NOMO-1 treated with dmso at 0.1 percent for 144 hours (cell line): ENCODE measurements at regions not wholly inside any gene's neighbourhood (a gene's known extent, or its start where the extent isn't known, plus 50 kb on each side); places are given as distances from the start of the nearest gene placed in this dataset.

Experiments
- DNase-seq: peaks from one replicate; lab custom pipeline; 2025; ENCODE audit not compliant: unreplicated experiment; lab: John Stamatoyannopoulos, UW

DNA sequence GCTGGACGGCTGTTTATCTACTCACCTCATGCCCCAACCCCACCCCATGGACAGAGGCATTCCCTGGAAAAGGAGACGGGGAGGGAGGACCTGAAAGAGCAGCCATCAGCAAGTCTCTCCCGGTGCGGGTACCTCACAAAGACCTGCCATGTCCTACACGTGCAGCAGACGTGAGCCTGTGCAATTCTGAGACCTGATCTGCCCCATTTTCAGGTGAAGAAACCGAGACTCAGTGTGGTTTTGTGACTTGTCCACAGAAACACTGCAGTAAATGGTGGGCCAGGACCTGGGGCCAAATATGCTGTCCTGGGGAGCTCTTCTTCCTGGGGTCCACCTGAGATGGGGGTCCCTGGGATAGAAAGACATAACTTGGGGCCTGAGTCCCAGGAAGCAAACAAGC, 137.0 kb upstream of the LINGO1 start:
- no peak for DNase-seq

DNA sequence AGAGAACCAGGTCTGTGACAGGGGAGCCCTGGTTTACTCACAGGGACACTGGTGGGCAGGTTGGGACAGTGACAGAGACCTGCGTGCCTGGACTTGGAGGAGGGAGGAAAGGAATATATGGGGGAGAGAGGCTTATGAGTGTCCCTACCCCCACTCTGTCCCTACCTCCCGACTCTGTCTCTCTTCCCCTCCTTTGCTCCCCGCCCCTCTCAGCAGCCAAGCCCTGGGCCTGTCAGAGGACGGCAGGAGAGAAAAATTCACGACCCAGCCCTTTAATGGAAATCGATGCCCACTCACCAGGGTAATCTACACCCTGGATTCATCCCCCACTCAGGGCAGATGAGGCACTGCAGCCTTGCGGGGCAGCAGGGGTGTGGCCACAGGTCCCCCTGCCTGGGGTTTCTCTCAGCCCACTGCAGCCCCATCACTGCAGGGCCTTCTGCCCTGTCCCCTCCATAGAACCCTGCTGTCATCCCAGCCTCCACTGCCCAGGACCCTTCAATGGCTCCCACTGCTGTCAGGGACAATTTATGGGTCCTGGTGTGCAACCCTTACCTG, 135.9 kb upstream of the LINGO1 start:
- no peak for DNase-seq

DNA sequence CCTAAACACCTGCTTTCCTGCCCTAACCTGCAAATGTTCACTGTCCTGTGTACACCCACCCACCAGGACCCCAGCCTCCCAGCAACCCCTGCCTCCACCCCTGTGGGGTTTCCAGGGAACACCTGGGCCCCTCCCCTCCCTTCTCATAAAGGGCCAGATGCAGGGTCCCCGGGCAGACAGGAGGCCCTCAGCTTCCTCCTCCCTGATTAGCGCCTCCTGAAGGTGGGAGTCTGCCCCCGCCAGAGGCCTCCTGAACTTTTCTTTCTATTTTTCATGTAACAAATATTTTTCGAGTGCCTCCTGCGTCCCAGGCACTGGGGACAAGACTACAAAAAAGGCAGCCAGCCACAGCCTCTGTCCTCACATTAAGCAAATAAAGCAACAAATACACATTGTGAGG, 135.4 kb upstream of the LINGO1 start:
- no peak for DNase-seq

DNA sequence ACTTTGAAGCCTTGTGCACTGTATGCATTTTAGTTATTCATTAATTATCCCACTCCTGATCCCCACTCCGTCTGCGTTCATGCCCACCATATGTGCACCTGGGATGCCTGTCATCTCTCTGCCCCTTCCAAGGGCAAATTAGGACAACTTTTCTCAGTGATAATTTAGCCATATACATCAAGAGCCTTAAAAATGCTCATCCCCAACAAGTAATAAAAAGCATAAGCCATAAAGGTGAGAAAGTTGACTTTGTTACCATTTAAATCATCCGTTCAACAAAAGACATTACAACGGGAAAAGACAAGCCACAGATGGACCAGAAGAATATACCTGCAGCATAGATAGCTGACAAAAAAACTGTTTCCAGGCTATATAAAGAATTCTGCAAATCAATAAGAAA, 131.4 kb upstream of the LINGO1 start:
- no peak for DNase-seq

DNA sequence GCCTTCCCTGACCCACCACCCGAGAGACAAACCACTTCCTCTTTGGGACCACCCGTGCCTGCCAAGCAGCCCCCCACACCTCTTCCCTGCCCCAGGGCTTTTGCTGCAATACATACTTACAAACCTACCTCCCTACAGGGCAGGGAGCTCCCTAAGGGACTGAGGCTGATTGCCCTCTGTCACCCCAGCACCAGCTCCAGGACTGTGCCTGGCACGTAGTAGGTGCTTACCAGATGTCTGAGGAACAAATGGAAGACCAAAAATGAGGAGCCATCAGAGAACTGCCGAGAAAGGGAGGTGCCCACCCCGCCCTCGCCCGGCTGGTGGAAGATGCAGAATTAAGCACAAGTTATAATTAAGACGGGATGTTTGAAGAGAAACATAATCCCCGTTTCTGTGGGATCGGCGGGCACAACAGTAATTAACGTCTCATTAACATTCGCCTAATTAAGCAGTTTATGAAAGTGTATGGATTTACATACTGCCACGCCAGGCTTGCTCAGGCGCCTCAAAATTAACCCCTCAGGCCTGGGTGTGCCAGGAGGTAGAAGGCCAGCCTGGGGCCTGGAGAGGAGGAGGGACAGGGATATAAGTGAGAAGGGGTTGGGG, 130.1 kb upstream of the LINGO1 start:
- DNase-seq, result no peak

DNA sequence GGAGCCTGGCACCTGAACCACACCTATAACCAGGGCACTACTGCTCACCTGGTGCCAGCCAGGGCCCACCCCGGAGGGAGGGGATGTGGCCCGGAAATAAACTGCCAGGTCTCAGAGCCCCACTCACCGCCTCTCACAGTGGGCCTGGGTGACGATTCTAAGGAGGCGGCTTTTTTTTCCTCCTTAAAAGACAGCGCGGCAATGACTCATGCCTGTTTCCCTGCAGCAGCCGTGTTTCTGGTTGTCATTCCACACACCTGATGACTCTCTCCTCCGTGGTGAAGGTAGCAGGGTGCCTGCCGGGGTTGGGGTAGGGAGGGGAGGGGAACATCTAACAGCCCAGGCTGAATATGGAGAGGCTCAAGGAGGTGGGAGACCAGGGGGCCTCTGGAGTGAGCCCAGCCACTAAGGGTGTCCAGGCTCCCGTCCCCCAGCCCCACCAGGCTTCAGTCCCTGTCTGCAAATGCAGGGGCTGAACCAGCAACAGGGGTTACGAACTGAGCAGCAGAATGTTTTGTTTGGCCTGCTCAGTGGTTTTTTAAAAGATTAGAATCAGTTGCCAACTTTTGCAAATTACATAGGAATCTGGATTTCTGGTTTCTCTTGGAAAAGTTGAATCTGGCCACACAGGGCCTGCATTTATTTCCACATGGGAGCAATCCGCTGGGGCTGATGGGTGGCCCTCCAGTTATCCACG, 127.3 kb upstream of the LINGO1 start:
- DNase-seq, result no peak

DNA sequence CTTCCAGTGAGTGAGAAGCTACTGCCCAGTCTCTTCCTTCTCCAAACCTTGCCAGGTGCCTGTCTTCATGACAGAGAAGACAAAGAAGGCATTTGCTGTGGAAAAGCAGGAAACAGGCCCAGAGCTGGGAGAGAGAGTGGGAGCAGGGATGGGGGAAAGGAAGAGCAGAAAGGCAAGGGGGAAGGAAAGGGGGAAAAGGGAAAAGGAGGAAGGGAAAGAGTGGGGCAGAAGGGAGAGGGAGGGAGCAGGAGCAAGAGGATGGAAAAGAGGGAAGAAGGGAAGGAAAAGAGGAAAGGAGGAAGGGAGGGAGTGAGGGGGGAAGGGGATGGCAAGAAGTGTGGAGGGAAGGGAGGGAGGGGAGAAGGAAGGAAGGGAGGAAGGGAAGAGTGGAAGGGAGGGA, 121.2 kb upstream of the LINGO1 start:
- no peak for DNase-seq

DNA sequence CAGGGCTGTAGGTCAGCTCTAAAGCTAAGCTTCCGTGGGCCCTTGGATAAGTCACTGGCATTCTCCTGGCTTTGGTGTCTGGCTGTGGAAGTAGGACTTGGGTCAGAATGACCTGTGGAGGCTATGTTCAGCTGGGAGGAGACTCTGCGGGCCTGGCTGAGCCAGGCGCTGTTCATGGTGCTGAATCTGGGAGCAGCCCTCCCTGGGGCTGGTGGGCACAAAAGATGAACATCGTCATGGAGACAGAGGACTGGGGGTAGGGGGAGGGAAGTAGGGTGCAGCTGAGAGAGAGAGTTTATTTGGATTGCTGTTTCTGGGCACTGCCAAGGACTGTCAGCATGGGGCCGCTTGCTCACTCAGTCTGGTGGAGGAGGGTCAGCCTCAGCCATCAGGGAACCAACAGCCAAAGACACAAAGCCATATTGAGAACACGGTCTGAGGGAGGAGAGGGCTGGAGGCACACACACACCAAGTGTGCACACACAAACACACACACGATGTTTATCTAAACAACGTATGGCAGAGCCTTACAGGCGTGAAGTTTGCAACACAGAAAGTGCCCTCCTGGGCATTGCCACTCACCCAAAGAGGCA, 120.7 kb upstream of the LINGO1 start:
- no peak for DNase-seq

DNA sequence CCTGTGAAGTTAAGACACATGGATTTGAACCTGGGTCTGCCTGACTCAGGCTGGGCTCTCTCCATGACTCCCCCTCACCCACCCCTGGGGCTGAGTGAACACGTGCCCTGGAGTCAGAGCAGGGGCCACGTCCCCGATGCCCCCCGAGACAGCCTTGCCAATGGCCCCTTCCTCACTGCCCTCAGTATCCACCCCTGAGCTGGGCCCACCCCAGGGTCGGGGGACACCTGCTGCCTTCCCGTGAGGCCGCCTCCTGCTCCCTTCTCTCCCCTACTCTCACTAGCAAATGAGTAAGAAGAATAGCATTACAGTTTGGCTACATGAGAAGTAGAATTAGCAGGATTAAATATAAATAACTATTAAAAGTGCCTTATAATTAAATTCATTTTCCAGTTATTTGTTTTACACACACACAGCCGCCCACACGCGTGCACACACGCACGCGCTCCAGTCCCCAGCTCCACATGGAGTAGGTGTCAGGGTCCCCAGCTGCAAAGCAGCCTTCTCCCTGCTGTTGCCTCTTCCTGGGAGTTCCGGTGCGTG, 117.4 kb upstream of the LINGO1 start:
- DNase-seq, result no peak

DNA sequence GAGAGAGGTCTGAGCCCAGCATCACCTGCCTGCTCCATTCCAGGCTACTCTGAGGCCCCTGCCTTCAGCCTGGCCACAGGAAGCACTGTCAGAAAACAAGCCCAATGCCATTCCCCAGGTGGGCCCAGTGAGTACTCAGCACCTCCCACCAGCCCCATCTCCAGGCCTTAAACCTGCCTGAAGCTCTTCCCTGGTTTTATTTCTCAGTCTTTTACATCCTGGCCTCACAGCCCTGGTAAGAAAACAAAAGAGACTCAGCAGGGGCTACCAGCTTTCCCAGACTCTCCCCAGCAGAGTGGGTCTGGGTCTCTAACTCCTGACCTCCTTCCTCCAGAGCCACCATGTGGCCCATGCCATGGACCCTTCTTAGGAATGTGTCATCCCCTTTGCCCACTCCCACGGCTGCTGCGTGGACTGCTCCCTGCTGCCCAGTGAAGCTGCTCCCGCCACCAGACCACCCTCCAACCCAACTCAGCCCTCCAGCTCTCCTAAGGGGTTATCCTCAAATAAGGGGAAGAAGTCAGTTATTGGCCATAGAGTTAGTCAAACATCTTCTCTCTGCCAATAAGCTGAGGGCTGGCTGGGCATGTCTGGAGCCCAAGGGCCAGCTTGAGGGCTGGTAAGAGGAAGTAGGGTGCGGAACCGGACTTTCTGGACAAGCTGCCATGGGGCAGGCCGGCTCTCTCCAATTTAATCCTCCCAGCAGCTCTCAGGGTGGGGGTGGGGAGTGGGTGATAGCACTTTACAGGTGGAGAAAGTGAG, 116.7 kb upstream of the LINGO1 start:
- no peak for DNase-seq

DNA sequence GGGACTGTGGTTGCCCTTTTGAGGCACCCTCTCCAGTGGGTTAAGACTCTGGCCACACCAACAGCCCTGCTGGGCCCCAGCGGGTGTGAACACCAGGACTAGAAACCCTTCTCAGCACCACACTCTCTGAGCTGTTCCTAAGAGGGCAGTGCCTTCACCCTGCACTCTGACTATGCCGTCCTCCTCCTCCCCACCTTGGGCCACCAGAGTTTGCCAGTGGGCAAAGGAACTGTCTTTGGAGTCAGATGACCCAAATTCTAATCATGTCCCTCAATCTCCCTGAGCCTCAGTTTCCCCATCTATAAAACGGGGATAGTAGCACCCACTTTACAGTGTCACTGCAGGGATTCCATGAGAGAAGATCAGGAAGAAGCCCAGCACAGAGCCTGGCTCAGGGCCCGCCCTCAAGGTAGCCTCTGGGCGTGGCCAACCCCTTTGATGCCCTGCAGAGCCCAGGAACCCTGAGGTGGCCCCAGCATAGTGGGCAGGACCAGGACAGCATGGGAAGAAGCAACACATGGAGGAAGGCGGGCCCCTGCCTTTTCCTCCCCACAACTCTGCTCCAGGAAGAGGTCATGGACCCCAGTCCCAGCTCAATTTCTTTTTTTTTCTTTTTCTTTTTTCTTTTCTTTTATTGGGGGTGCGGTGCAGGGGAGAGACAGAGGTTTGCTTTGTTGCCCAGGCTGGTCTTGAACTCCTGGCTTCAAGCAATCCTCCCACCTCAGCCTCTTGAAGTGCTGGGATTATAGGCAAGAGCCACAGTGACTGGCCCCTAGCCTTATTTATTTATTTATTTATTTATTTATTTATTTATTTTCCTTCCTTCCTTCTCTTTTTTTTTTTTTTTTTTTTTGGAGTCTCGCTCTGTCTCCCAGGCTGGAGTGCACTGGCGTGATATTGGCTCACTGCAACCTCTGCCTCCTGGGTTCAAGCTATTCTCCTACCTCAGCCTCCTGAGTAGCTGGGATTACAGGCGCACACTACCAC, 115.7 kb upstream of the LINGO1 start:
- no peak for DNase-seq

DNA sequence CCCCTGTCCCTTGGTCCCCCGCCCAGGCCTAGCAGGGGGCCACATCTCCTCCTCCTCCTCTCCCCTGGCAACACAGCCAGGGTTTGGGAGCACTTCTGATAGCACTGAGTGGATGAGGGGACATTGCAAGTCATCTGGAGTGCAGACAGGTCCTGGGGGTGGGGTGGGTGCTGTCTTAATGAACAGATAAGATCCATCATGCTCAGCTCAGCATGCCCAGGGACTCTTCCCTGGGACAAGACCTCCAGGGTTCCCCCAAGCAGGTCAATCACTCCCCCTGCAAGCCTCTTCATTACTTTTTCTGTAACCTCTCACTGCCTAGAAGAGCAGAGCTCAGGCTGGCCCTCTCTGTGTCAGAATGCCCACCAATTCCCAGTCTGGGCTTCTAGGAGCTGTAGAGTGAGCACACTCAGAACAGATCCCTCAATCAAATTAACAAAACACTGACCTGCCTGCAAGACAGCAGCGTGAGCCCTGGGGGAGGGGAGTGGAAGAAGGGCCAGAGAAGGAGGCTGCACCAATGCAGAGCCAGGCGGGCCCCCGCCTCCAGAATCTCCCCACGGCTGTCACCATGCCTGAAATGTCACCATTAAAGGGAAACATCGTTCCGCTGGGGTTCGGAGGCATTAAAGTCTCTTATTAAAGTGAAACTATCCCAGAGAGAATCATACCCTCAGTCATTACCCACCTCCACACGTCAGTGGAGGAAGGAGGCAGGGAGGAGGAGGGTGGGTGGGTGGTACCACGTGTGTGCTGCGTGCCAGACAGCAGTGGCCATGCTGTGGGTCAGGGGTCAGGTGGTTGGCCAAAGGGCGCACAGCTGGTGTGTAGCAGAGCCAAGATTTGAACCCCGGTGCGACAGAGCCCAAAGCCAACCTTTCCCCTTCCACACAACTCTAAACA, 114.7 kb upstream of the LINGO1 start:
- no peak for DNase-seq

DNA sequence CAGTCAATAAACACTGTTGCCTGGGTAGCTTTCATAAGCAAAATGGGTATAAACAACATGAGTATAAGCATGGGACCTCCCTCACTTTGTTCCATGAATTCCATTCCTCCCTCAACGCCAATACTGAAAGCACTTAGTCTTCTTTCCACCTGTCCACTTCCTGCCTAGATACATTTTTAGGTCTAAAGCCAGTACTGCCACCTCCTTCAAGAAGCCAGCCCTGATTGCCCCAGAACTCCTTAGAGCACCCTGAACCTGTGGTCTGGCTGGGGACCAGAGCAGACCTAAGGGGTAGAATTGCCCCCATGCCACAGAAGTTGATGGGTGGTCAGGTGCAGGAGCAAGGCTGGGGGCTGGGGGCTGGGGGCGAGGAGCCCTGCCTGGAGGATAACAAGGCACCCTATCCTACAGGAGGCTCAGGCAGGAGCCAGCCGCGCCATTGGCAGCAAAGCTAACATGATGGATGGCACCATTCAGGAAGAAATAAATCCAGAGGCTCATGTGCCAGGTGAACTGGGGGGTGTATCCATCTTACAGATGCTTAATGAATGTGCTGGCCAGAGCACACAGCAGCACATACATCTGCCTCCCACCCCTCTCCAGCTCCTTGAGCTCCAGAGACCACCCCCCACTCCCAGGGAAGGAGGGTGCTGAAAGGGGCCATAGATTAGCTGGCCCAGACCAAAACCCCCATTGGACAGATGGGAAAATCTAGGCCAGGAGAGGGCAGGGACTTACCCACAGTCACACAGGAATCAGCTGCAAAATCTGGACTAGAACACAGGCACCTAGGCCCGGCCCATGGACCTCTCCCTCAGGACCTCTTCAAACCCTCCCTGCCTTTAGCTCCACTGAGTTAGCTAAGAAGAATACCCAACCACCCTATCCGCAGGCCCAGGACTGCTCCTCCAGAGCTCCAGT, 113.8 kb upstream of the LINGO1 start:
- DNase-seq, result no peak

DNA sequence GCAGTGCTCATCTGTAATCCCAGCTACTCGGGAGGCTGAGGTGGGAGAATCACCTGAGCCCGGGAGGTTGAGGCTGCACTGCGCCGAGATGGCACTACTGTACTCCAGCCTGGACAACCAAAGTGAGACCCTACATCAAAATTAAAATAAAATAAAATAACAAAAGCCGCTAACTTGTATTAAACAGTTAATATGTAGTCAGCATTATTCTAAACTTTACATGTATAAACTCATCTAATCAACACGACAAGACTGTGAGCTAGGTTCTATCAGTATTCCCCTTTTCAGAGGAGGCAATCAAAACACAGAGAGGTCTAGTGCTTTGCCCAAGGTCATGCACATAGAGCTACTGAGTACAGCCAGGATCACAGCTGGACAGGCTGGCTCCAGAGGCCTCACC, 111.7 kb upstream of the LINGO1 start:
- DNase-seq, result no peak

DNA sequence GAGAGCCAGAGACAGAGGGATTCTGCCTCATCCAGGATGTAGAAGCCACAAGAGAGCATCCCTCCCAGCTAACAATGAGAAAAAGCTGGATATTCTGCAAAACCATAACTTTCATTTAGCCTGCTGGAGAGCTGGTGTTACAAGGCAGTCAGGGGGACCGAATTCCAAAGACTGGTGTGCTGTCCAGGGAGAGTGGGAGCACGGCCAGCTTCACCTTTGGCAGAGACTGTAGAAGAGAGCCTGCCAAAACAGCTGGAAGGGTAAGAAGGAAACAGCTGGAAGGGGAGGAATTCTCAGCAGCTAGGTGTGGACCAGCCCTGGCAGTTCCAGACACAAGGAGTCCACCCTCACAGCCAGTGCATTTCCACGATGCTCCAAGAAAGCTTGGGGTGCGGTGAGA, 109.9 kb upstream of the LINGO1 start:
- DNase-seq, result no peak

DNA sequence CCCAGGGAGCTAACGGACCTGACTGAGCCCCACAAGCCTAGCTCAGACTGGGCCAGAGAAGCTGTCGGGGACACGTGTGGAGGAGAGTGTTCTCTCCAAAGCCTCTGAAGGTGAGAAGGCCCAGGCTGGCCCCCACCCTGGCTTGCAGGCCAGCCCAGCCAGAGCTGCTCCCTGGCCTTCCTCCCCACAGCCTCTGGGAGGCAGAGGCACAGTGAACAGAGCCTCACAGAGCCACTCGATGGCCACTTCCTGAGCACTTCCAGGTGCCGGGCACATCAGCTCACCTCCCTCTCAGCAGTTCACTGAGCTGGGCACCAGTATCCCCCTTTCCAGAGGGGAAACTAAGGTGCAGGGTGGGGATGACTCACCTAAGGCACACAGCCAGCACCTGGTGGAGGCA, 109.4 kb upstream of the LINGO1 start:
- DNase-seq, result no peak

DNA sequence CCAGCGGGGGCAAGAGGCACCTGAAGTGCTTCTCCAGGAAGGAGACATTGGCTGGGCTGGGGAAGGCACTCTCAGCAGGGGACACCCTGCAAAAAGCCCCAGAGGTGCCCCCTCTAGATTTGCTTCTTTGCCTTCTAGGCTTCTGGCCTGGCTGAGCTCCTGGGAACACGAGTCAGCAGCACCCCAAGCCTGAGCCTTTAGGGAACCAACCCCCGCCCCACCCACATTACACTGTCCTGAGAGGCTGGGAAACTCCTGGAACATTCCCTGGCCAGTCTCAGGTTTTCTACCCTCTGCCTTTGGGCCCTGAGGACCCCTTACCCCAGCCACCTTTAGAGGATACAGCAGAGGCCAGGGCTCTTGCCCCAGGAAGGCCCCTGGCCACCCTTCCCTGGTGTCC, 108.4 kb upstream of the LINGO1 start:
- no peak for DNase-seq
